Activated T-cell treated with anti-CD3 and anti-CD28 coated beads, Interleukin-2, amount 50 U/mL, for 72 hours (primary cell): ENCODE measurements at regions not wholly inside any gene's neighbourhood (a gene's known extent, or its start where the extent isn't known, plus 50 kb on each side); places are given as distances from the start of the nearest gene placed in this dataset.

Experiments
- ATAC-seq, 2 donors: fragments of 150-1000 bp; cut with Tn5 transposase; replicated peaks in 1 of 2; 2 replicates each; pipeline ENCODE4 v1.10.0; 2021; ENCODE audit warnings: moderate library complexity in 2 of 2, mild to moderate bottlenecking in 1 of 2
- DNase-seq, 2 donors: peaks; one replicate each; pipeline ENCODE4 v3.0.0; 2021 to 2022; ENCODE audit warnings: mixed read lengths in 1 of 2
- H3K27ac Mint-ChIP-seq: one replicate; pipeline ENCODE4 v1.8.0; 2022; ENCODE audit warnings: mild to moderate bottlenecking, moderate library complexity, mixed read lengths
- H3K27me3 Mint-ChIP-seq: one replicate; pipeline ENCODE4 v1.8.0; 2022; ENCODE audit warnings: low read depth, mixed read lengths
- H3K36me3 Mint-ChIP-seq, 2 donors: one replicate each; pipeline ENCODE4 v1.8.0; 2022; ENCODE audit warnings: mixed read lengths in 2 of 2, mild to moderate bottlenecking in 1 of 2; ENCODE audit not compliant: insufficient read depth in 2 of 2
- H3K4me1 Mint-ChIP-seq: one replicate; pipeline ENCODE4 v1.8.0; 2022; ENCODE audit warnings: low read depth, mixed read lengths
- H3K4me3 Mint-ChIP-seq, 2 donors: one replicate each; pipeline ENCODE4 v1.8.0; 2022; ENCODE audit warnings: mild to moderate bottlenecking in 2 of 2, mixed read lengths in 2 of 2, moderate library complexity in 2 of 2
- H3K9me3 Mint-ChIP-seq, 2 donors: one replicate each; pipeline ENCODE4 v1.8.0; 2022; ENCODE audit warnings: mixed read lengths in 2 of 2

GRCh38 chr2:3101016-3101942, 276.3 kb downstream of the EIPR1 start:
- Mint-ChIP-seq H3K4me1 (peaks cover 7% of the 10 kb centered on the region), H3K27me3 (peaks cover 13% of the 10 kb centered on the region), H3K4me3 (no peak overlapping the region), H3K36me3 (no peaks in the 10 kb centered on the region), H3K9me3 (no peaks in the 10 kb centered on the region), H3K27ac (no peak overlapping the region)
- ATAC-seq (no peak), DNase-seq (no peak)

GRCh38 chr2:3100386-3100785, 277.2 kb downstream of the EIPR1 start:
- ATAC-seq (no peak), DNase-seq (no peak)
- peaks cover 7% of the 10 kb centered on the region for H3K4me1 Mint-ChIP-seq
- no peaks in the 10 kb centered on the region for H3K9me3 Mint-ChIP-seq
- no peak overlapping the region for H3K27ac Mint-ChIP-seq
- no peak overlapping the region for H3K4me3 Mint-ChIP-seq
- H3K27me3 Mint-ChIP-seq: peaks cover 19% of the 10 kb centered on the region
- no peaks in the 10 kb centered on the region for H3K36me3 Mint-ChIP-seq

GRCh38 chr2:3099860-3100234, 277.8 kb downstream of the EIPR1 start:
- Mint-ChIP-seq H3K4me1 (peaks cover 7% of the 10 kb centered on the region), H3K27me3 (peaks cover 24% of the 10 kb centered on the region), H3K36me3 (no peaks in the 10 kb centered on the region), H3K27ac (no peak overlapping the region), H3K4me3 (no peak overlapping the region), H3K9me3 (no peaks in the 10 kb centered on the region)
- ATAC-seq (no peak), DNase-seq (no peak)

GRCh38 chr2:3099145-3099859, 278.3 kb downstream of the EIPR1 start:
- Mint-ChIP-seq H3K4me3 (no peak overlapping the region), H3K4me1 (peaks cover 7% of the 10 kb centered on the region), H3K9me3 (no peaks in the 10 kb centered on the region), H3K27ac (no peak overlapping the region), H3K27me3 (peaks cover 22% of the 10 kb centered on the region), H3K36me3 (no peaks in the 10 kb centered on the region)
- ATAC-seq (no peak), DNase-seq (no peak)

- H3K9me3 Mint-ChIP-seq: no peaks in the 10 kb centered on the region
- H3K4me3 Mint-ChIP-seq: no peak overlapping the region
- peaks cover 7% of the 10 kb centered on the region for H3K4me1 Mint-ChIP-seq
- no peaks in the 10 kb centered on the region for H3K36me3 Mint-ChIP-seq
- DNase-seq (no peak), ATAC-seq (no peak)
- H3K27ac Mint-ChIP-seq: no peak overlapping the region
- H3K27me3 Mint-ChIP-seq: peaks cover 16% of the 10 kb centered on the region
These were observed 279.4 kb downstream of the EIPR1 start for GRCh38 chr2:3098231-3098630.

- peaks cover 16% of the 10 kb centered on the region for H3K27me3 Mint-ChIP-seq
- ATAC-seq (no peak), DNase-seq (no peak)
- H3K4me3 Mint-ChIP-seq: no peak overlapping the region
- H3K9me3 Mint-ChIP-seq: no peaks in the 10 kb centered on the region
- H3K4me1 Mint-ChIP-seq: peaks cover 7% of the 10 kb centered on the region
- no peak overlapping the region for H3K27ac Mint-ChIP-seq
- H3K36me3 Mint-ChIP-seq: no peaks in the 10 kb centered on the region
These were observed 279.8 kb downstream of the EIPR1 start for GRCh38 chr2:3097804-3098203.

GRCh38 chr2:3094999-3095958, 282.3 kb downstream of the EIPR1 start:
- Mint-ChIP-seq H3K36me3 (no peaks in the 10 kb centered on the region), H3K27me3 (peaks cover 21% of the 10 kb centered on the region), H3K4me3 (no peak overlapping the region), H3K9me3 (no peaks in the 10 kb centered on the region), H3K27ac (no peak overlapping the region), H3K4me1 (peaks cover 5% of the 10 kb centered on the region)
- no peak for ATAC-seq
- no peak for DNase-seq

GRCh38 chr2:3094318-3094717, 283.3 kb downstream of the EIPR1 start:
- Mint-ChIP-seq H3K4me1 (peaks cover 4% of the 10 kb centered on the region), H3K9me3 (no peaks in the 10 kb centered on the region), H3K27ac (no peak overlapping the region), H3K27me3 (peaks cover 21% of the 10 kb centered on the region), H3K36me3 (no peaks in the 10 kb centered on the region), H3K4me3 (no peak overlapping the region)
- DNase-seq: no peak
- no peak for ATAC-seq

GRCh38 chr2:3091696-3092095, 285.9 kb downstream of the EIPR1 start:
- Mint-ChIP-seq H3K27ac (no peak overlapping the region), H3K4me1 (peaks cover 4% of the 10 kb centered on the region), H3K4me3 (no peak overlapping the region), H3K9me3 (peaks cover 0 to 2% of the 10 kb centered on the region in 2 donors), H3K27me3 (peaks cover 21% of the 10 kb centered on the region), H3K36me3 (no peaks in the 10 kb centered on the region)
- ATAC-seq (no peak), DNase-seq (no peak)

- no peak for ATAC-seq
- H3K4me1 Mint-ChIP-seq: no peaks in the 10 kb centered on the region
These were observed 294.9 kb downstream of the EIPR1 start for GRCh38 chr2:3082705-3083104.

GRCh38 chr2:3079959-3080948, 297.4 kb downstream of the EIPR1 start:
- H3K4me1 Mint-ChIP-seq: no peaks in the 10 kb centered on the region
- peaks cover 2 to 7% of the 10 kb centered on the region in 2 donors for H3K36me3 Mint-ChIP-seq
- ATAC-seq (no peak), DNase-seq (no peak)
- H3K9me3 Mint-ChIP-seq: peaks cover under 1 to 1% of the 10 kb centered on the region in 2 donors
- H3K4me3 Mint-ChIP-seq: no peak overlapping the region
- H3K27ac Mint-ChIP-seq: no peak overlapping the region
- peaks cover 14% of the 10 kb centered on the region for H3K27me3 Mint-ChIP-seq

More at GRCh38 chr2:3082705-3083104, 294.9 kb downstream of the EIPR1 start:
- peaks cover 4 to 8% of the 10 kb centered on the region in 2 donors for H3K36me3 Mint-ChIP-seq
- H3K27me3 Mint-ChIP-seq: peaks cover 14% of the 10 kb centered on the region
- H3K27ac Mint-ChIP-seq: no peak overlapping the region
- H3K4me3 Mint-ChIP-seq: no peak overlapping the region
- H3K9me3 Mint-ChIP-seq: peaks cover 3 to 4% of the 10 kb centered on the region in 2 donors
- DNase-seq: no peak

GRCh38 chr2:3079466-3079865, 298.2 kb downstream of the EIPR1 start:
- Mint-ChIP-seq H3K36me3 (peaks cover 2 to 4% of the 10 kb centered on the region in 2 donors), H3K9me3 (no peaks in the 10 kb centered on the region), H3K4me1 (no peaks in the 10 kb centered on the region), H3K27ac (no peak overlapping the region), H3K4me3 (no peak overlapping the region), H3K27me3 (peaks cover 14% of the 10 kb centered on the region)
- ATAC-seq: no peak
- no peak for DNase-seq
